Stimulated activated CD4-positive, alpha-beta T cell treated with anti-CD3 and anti-CD28 coated beads, Interleukin-4, amount 100 ng/mL, for 48 hours (primary cell): ENCODE measurements at regions not wholly inside any gene's neighbourhood (a gene's known extent, or its start where the extent isn't known, plus 50 kb on each side); places are given as distances from the start of the nearest gene placed in this dataset.

ENCODE experiments used
- DNase-seq, 2 donors: peaks; one replicate each; pipeline ENCODE4 v3.0.0-alpha.2; 2020; ENCODE audit warnings: low read depth in 2 of 2

DNA sequence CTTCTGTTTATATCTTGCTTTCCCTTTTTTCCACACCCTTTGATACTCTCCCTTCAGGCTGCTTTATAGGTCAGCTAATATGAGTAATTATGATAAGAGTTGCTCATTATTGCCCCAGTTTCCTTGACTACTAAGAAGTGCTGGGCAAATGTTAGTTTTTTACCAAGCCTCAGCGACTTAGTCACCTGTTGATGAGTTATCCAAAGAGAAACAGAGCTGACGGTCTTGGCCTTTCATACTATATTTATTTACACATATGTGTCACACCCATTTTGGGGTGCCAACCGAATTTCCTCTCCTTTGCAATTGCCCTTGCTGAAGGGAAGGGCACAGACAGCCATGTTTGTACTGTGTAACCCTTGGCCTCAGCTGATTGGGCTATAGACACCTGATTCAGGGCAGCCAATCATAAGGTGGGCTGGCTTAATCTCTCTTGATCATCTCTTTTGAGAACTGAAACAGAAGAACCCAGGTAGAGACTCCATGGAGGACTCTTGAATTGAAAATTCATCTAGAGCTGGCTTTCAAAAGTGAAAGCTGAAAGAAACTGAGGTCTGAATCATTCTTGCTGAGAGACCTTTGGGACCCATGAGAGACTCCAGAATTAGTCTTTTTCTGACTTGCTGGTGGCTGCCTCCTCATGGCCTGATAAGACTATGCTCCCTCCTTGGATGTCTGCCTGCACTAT lies 111.7 kb upstream of the RPS6KA3 start:
- peak; percentile 14 to 25 for DNase-seq

DNA sequence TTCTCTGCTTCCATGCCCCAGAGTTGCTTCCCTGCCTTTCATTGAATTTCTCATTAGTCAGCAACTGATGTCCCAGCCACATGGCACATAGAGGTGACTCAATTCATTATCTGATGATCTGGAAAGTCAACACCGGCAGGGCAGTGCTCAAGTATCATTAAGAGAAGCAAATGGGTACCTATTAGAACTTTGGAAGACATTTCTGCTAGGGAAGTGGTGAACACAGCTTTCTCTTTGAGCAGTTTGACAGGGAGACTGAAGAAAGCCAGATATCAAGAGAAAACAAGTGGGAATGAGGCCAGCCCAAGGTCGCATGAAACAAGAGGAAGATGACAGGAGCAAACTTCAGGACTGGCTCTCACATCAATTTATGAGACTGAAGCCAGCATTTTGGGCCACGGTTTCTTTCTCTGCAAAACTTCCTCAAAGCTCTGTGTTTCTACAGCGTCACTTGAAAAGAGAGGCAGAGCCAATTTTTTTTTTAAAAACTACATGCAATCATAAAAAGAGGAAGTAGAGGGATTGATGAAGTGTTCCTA lies 108.3 kb upstream of the RPS6KA3 start:
- no peak for DNase-seq

- DNase-seq = no peak
Measured at GRCh38 chrX:20374450-20374849, 107.7 kb upstream of the RPS6KA3 start.

DNA sequence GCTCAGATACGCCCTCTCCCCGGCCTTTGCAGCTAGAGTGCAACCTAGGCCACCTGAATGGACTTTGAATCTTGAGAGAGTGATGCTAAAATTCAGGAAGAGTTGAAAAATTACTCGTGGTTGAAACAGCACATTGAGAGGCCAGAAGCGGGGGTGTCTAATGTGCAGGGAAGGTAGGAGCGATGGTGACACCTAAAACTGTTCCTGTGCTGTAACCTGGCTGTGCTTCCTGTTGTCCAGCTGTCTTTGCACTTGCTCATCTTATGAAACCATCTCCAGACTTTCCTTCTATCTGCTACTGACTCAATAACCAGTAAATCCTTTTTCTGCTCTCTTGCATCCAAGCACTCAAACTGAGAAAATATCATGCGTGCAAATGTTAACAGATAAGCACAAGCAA lies 106.4 kb upstream of the RPS6KA3 start:
- DNase-seq = no peak

DNA sequence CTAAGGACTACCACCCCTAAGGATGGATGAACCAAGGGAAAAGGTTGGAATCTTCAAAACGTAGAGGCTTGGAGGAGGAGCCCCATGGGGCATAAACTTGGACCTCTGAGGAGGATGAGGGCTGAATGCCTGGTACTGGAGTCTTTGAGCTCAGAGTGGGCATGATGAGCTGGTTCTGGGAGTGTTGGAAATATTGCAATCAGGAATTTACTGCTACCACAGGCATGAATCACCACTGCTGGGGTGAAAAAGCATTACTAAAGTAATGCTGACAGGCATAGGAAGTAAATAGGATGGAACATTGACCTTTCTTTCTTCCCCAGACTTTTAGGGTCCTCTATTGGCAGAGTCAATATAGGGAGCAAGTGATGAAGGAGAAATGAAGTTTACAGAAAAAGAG lies 105.8 kb upstream of the RPS6KA3 start:
- no peak for DNase-seq

GRCh38 chrX:20369468-20369867 lies 102.8 kb upstream of the RPS6KA3 start:
- no peak for DNase-seq

DNA sequence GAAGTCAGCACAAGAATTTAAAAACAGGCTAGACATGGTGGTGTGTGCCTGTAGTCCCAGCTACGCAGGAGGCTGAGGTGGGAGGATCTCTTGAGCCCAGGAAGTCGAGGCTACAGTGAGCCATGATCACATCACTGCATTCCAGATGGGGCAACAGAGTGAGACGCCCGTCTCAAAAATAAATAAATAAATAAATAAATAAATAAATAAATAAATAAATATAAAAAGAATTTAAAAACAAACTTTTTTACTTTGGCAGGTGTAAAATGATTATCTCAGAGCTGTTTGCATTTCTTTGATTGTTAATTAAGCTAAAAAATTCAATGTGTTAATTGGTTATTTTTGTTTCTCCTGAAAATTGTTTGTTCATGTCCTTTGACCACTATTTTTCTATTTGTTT lies 97.5 kb upstream of the RPS6KA3 start:
- no peak for DNase-seq

- no peak for DNase-seq
Measured at GRCh38 chrX:20363275-20363674, 96.6 kb upstream of the RPS6KA3 start.

- no peak for DNase-seq
Measured at GRCh38 chrX:20362268-20363267, 95.9 kb upstream of the RPS6KA3 start.

GRCh38 chrX:20361890-20362262 lies 95.2 kb upstream of the RPS6KA3 start:
- no peak for DNase-seq

- DNase-seq = no peak
Measured at GRCh38 chrX:20361081-20361889, 94.6 kb upstream of the RPS6KA3 start.

GRCh38 chrX:20355187-20355586 lies 88.5 kb upstream of the RPS6KA3 start:
- DNase-seq = no peak

DNA sequence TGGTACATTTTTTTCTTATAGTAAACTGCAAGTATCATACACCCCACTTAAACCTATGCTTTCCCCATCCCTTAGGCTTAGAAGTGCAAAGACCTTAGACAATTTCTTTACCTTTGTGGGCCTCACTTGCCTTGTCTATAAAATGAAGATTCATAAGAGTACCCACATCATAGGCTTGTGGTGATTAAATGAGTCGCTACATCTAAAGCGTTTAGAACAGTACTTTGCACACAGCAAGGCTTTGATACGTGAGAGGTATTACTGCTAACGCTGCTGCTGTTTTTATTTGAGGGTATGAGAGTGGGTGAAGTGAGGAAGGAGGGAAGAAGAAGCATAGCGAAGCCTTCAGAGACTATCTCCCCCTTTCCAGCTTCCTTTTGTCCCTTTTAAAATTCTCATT lies 87.8 kb upstream of the RPS6KA3 start:
- no peak for DNase-seq

- DNase-seq = no peak
Measured at GRCh38 chrX:20352935-20353336, 86.2 kb upstream of the RPS6KA3 start.

DNA sequence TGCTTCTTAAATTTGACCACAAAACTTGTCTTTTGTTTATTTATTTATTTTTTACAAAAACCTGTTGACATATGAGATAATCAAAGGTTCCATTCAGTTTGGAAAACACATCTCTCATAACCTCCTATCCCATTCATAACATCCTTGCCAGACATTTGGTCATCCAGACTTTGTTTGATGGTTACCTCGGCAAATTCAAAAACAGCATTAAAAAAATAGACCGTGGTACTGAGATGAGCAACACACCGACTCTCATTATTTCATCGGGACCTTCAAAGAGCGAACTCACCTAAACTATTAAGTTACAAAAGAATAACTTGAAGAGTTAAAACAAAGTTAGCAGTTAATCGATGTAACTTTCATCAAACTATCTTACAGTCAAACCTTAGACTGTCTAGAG lies 85.8 kb upstream of the RPS6KA3 start:
- no peak for DNase-seq

GRCh38 chrX:20350596-20350995 lies 83.9 kb upstream of the RPS6KA3 start:
- no peak for DNase-seq

GRCh38 chrX:20348139-20348538 lies 81.4 kb upstream of the RPS6KA3 start:
- DNase-seq = no peak

DNA sequence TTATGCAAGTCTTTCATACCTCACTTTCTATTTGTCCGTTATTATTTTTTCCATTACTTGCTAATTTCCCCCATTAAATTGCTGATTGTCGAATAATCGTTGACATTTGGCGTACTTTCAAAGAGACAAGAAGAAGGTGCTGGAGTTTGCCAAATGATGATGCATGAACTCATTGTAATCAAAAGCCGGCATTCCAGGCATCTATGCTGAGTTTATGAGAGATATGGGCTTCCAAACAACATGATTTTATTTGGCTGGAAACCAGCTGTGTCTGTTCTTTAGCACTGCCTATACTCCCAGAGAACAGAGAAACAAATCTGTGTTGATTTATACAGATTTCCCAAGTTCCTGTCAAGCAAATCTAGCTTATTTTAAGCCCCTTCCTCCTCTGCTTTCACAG lies 80.8 kb upstream of the RPS6KA3 start:
- no peak for DNase-seq

GRCh38 chrX:20333672-20334071 lies 67.0 kb upstream of the RPS6KA3 start:
- peak in 1 of 2 donors; percentile 17 for DNase-seq

- no peak for DNase-seq
Measured at GRCh38 chrX:20330545-20330944, 63.8 kb upstream of the RPS6KA3 start.

GRCh38 chrX:20329435-20329834 lies 62.7 kb upstream of the RPS6KA3 start:
- no peak for DNase-seq
